Tibial nerve (tissue), 4 donors: ENCODE measurements at regions not wholly inside any gene's neighbourhood (a gene's known extent, or its start where the extent isn't known, plus 50 kb on each side); places are given as distances from the start of the nearest gene placed in this dataset.

ENCODE experiments used
- EP300 ChIP-seq, 2 donors: sonication (generic); formaldehyde crosslinking; IDR thresholded peaks; one replicate each; pipeline ENCODE4 v1.6.1; 2017; ENCODE audit warnings: antibody characterized with exemption in 2 of 2, mild to moderate bottlenecking in 1 of 2
- POLR2A ChIP-seq, 2 donors: fragments of 450-650 bp; IDR thresholded peaks; one replicate each; pipeline ENCODE4 v1.6.1; 2017; ENCODE audit warnings: antibody characterized with exemption in 2 of 2, mild to moderate bottlenecking in 2 of 2, moderate library complexity in 2 of 2
- TF ChIP-seq, protein P1 (sequence below), 5 experiments: fragments of 200-600 bp in 3 of 5; fragments of 450-650 bp in 2 of 5; sonication (generic) in 3 of 5; IDR thresholded peaks; one replicate each; pipeline ENCODE4 v1.5.1; 2016 to 2019; ENCODE audit warnings: antibody characterized with exemption in 5 of 5, mild to moderate bottlenecking in 3 of 5, moderate library complexity in 2 of 5

DNA sequence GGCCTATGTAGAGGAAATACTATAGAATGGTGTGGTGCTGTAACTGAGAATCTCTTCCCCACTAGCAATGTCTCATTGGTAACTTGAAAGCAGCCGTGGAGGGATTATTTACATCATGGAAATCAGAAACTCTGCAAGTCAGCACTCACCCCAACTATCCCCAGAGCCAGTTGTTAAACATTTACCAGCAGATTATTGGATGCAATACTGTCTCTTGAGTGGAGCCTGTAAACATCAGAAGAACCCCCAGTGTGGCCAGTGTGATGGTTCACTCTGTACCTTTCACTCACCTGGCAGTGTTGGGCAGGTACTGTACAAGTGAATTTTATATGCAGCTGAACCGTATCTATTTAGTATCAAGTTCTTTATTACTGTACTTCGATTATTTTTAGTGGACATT, 299.8 kb upstream of the SALL1 start:
- TF ChIP-seq, protein P1, sequence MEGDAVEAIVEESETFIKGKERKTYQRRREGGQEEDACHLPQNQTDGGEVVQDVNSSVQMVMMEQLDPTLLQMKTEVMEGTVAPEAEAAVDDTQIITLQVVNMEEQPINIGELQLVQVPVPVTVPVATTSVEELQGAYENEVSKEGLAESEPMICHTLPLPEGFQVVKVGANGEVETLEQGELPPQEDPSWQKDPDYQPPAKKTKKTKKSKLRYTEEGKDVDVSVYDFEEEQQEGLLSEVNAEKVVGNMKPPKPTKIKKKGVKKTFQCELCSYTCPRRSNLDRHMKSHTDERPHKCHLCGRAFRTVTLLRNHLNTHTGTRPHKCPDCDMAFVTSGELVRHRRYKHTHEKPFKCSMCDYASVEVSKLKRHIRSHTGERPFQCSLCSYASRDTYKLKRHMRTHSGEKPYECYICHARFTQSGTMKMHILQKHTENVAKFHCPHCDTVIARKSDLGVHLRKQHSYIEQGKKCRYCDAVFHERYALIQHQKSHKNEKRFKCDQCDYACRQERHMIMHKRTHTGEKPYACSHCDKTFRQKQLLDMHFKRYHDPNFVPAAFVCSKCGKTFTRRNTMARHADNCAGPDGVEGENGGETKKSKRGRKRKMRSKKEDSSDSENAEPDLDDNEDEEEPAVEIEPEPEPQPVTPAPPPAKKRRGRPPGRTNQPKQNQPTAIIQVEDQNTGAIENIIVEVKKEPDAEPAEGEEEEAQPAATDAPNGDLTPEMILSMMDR (IDR thresholded peaks at IDR 0.05): no peak
- TF ChIP-seq POLR2A (IDR thresholded peaks at IDR 0.05) (no peak), EP300 (IDR thresholded peaks at IDR 0.05) (no peak)
